ENCODE measurements at regions not wholly inside any gene's neighbourhood (a gene's known extent, or its start where the extent isn't known, plus 50 kb on each side); places are given as distances from the start of the nearest gene placed in this dataset.
"Not testable (repeated sequence)": the region's sequence is repeated elsewhere in the genome, so short reads cannot be mapped to it uniquely, and the experiment has no call there.

DNA sequence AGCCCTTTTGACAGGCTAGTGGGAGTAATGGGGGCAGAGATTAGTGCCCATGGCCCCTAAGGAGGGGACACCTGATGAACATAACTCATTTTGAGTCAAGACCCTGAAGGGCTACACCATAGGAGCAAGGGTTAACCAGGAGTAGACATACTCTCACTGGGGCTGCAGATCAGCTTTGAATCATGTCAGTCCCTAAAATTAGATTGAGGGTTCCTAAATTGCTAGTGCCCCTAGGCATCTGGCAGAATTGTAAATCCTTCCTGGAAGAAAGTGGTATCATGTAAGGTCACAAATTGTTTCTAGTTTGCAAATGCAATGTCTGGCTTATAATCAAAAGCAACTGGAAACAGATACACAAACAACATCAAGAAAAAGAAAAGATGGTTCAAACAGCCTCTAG, 52.1 kb upstream of the LRRC37A2 start:
- H3K36me3 ChIP-seq; H3K4me3 ChIP-seq; intact Hi-C loops (cut with DNase I); DNase-seq; H3K4me1 ChIP-seq; H3K9me3 ChIP-seq; H3K27me3 ChIP-seq; H3K27ac ChIP-seq; ATAC-seq: not testable (repeated sequence)

DNA sequence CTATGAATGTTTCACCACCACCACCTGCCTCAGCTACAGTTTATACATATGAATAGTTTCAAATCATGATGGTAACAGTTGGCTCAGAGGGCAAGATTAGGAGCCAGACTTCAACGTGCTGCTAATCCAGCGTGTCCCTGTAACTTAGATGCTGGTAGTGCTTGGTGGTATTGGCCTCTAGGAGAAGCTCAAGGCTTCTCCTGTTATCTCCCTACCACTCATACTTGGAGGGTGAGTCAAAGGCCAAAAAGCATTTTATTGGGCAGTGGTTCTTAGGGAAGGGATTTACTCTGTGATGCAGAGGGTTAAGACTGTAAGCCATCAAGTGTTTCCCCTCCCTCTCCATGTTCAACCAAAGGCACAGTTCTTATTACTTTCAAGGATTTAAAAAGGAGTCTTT, 57.2 kb upstream of the LRRC37A2 start:
- H3K4me1 ChIP-seq; ATAC-seq; DNase-seq; intact Hi-C loops (cut with DNase I); H3K27me3 ChIP-seq; H3K27ac ChIP-seq; H3K36me3 ChIP-seq; H3K4me3 ChIP-seq; H3K9me3 ChIP-seq: not testable (repeated sequence)
- WGBS, 4 donors: no CpG with 5 or more reads among the region's 2 CpGs

GRCh38 chr17:46454572-46454971, 57.7 kb upstream of the LRRC37A2 start:
- ATAC-seq; H3K27ac ChIP-seq; H3K27me3 ChIP-seq; H3K9me3 ChIP-seq; H3K36me3 ChIP-seq; H3K4me3 ChIP-seq; H3K4me1 ChIP-seq; DNase-seq; intact Hi-C loops (cut with DNase I): not testable (repeated sequence)

DNA sequence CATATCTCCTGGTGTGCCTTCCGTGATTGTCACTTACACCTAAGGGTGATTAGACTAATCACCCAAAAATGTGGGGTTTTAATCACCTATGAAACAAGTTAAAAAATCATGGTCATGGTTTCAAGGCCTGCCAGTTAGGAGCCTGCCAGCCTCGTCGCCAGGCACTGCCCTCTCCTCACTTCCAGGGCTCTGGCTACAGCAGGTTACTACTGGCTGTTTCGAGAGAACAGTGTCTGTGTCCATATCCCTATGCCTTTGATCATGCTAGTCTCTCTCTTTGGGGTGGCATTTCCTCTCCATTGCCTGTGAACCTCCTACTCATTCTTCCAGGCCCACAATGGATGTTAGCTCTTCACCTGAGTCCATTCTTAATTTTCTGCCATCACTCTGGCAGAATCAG, 59.2 kb upstream of the LRRC37A2 start:
- H3K4me3 ChIP-seq; H3K27ac ChIP-seq; H3K4me1 ChIP-seq; H3K27me3 ChIP-seq; ATAC-seq; DNase-seq; intact Hi-C loops (cut with DNase I); H3K9me3 ChIP-seq; H3K36me3 ChIP-seq: not testable (repeated sequence)
- WGBS, 4 donors: no CpG with 5 or more reads among the region's 4 CpGs

- intact Hi-C loops (cut with DNase I); H3K27ac ChIP-seq; H3K36me3 ChIP-seq; H3K27me3 ChIP-seq; DNase-seq; ATAC-seq; H3K9me3 ChIP-seq; H3K4me3 ChIP-seq; H3K4me1 ChIP-seq: not testable (repeated sequence)
- WGBS, 4 donors: no CpG with 5 or more reads among the region's 2 CpGs
These were observed 66.4 kb upstream of the LRRC37A2 start for GRCh38 chr17:46445849-46446248.

DNA sequence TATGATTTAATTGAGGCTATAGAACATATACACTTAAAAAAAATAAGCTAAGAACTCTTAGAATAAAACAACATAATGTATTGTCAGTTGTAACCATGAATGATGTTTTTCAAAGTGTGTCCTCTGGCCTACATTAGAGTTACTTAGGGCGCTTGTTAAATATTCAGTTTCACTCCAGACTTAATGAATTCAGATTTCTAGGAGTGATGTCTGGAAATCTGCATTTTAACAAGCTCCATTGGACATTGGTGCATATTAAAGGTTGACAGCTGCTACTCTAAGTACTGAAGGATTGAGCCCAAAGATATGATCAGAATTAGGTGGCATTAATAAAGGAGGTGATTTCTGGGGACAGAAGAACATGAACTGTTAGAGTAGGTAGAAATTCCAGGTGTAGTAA, 66.9 kb upstream of the LRRC37A2 start:
- not testable (repeated sequence) for H3K4me1 ChIP-seq

GRCh38 chr17:46442153-46442552, 70.1 kb upstream of the LRRC37A2 start:
- 21% methylated on average over 2 of the region's 4 CpGs; no CpG with 5 or more reads in 3 of the 4 donors for WGBS, 4 donors
- H3K4me3 ChIP-seq; H3K27me3 ChIP-seq; H3K27ac ChIP-seq; H3K9me3 ChIP-seq; ATAC-seq; intact Hi-C loops (cut with DNase I); DNase-seq; H3K36me3 ChIP-seq; H3K4me1 ChIP-seq: not testable (repeated sequence)

More for the DNA sequence above, 66.9 kb upstream of the LRRC37A2 start:
- H3K27me3 ChIP-seq; intact Hi-C loops (cut with DNase I); H3K36me3 ChIP-seq; DNase-seq; ATAC-seq; H3K27ac ChIP-seq; H3K4me3 ChIP-seq; H3K9me3 ChIP-seq: not testable (repeated sequence)
- no CpG with 5 or more reads among the region's 1 CpG for WGBS, 4 donors

DNA sequence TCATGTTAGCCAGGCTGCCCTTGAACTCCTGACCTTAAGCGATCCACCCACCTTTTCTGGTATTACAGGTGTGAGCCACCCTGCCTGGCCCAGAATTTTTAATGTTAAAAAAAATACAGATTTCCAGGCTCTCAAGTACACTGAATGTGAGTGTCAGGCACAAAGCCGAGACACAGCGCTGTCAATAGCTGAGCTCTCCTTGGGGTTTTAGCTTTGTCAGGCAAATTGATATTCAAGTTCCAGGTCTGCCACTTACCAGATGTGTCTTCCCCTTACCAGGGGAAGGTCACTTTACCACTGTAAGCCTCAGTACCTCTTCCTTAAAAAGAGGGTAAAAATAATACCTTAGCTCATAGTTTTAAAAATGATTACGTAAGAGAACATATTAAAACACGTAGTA, 71.6 kb upstream of the LRRC37A2 start:
- ATAC-seq; H3K4me1 ChIP-seq; H3K4me3 ChIP-seq; H3K36me3 ChIP-seq; DNase-seq; H3K27me3 ChIP-seq; intact Hi-C loops (cut with DNase I); H3K9me3 ChIP-seq; H3K27ac ChIP-seq: not testable (repeated sequence)
- no CpG with 5 or more reads among the region's 5 CpGs for WGBS, 4 donors

GRCh38 chr17:46434450-46435062, 73.0 kb upstream of the ARL17B start:
- H3K9me3 ChIP-seq; H3K27ac ChIP-seq; H3K27me3 ChIP-seq; H3K4me1 ChIP-seq; H3K4me3 ChIP-seq; DNase-seq; intact Hi-C loops (cut with DNase I); H3K36me3 ChIP-seq: not testable (repeated sequence)
- ATAC-seq: peak; percentile 71 to 88 (median 82)
- no CpG with 5 or more reads among the region's 7 CpGs for WGBS, 4 donors

GRCh38 chr17:46430300-46430699, 68.7 kb upstream of the ARL17B start:
- H3K27ac ChIP-seq; DNase-seq; H3K27me3 ChIP-seq; ATAC-seq; H3K4me3 ChIP-seq; H3K4me1 ChIP-seq; intact Hi-C loops (cut with DNase I); H3K36me3 ChIP-seq; H3K9me3 ChIP-seq: not testable (repeated sequence)
- no CpG with 5 or more reads among the region's 2 CpGs for WGBS, 4 donors

- not testable (repeated sequence) for DNase-seq
- WGBS, 4 donors: no CpG with 5 or more reads among the region's 2 CpGs
These were observed 68.1 kb upstream of the ARL17B start for GRCh38 chr17:46429675-46430074.

More at GRCh38 chr17:46429675-46430074, 68.1 kb upstream of the ARL17B start:
- H3K4me3 ChIP-seq; H3K27me3 ChIP-seq; H3K9me3 ChIP-seq; intact Hi-C loops (cut with DNase I); ATAC-seq; H3K36me3 ChIP-seq; H3K4me1 ChIP-seq; H3K27ac ChIP-seq: not testable (repeated sequence)

Data from heart left ventricle (tissue), 16 donors.